ENCODE measurements at regions not wholly inside any gene's neighbourhood (a gene's known extent, or its start where the extent isn't known, plus 50 kb on each side); places are given as distances from the start of the nearest gene placed in this dataset.

DNA sequence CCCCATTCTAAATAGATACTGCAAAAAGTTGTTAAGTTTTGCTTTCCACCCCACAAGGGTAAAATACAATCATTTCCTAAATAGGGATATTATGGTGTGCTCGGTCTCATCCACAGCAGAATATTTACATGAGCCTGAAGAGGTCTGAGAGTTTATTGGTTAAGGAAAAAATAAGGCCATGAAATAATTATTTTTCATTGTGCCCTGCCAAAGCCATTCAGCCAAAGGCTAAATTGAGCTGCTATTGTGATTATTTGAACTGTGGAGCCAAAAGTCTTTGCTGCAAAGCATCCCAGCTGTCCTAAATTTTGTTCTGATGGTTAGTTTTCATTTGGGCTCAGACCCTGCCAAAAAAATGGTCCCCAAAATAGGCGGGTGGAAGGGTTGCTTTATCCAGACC, 298.7 kb upstream of the ESRRG start:
- TF ChIP-seq CHD1 (IDR thresholded peaks at IDR 0.05; ENCODE audit: low read depth, low read length) (no peak), RFX5 (IDR thresholded peaks at IDR 0.05; ENCODE audit: low read depth, low read length) (no peak), CEBPB (IDR thresholded peaks at IDR 0.05; ENCODE audit: low read depth, low read length) (no peak), FOS (IDR thresholded peaks at IDR 0.05; ENCODE audit: low read depth, low read length) (no peak), MAFK (IDR thresholded peaks at IDR 0.05; ENCODE audit: low read depth, low read length) (no peak), RCOR1 (IDR thresholded peaks at IDR 0.05; ENCODE audit: insufficient replicate concordance, low read length) (no peak), MXI1 (IDR thresholded peaks at IDR 0.05; ENCODE audit: borderline replicate concordance, low read depth, low read length) (no peak), MAZ (IDR thresholded peaks at IDR 0.05; ENCODE audit: borderline replicate concordance, low read depth, low read length) (no peak), SMC3 (IDR thresholded peaks at IDR 0.05; ENCODE audit: low read depth, low read length) (no peak), BHLHE40 (IDR thresholded peaks at IDR 0.05; ENCODE audit: low read depth, low read length) (no peak), POLR2A (IDR thresholded peaks at IDR 0.05; ENCODE audit: low read depth, low read length) (no peak), RAD21 (IDR thresholded peaks at IDR 0.05; ENCODE audit: low read length) (no peak), NFE2L2 (IDR thresholded peaks at IDR 0.05; ENCODE audit: low read depth, low read length) (no peak)
- TF ChIP-seq, protein P1, sequence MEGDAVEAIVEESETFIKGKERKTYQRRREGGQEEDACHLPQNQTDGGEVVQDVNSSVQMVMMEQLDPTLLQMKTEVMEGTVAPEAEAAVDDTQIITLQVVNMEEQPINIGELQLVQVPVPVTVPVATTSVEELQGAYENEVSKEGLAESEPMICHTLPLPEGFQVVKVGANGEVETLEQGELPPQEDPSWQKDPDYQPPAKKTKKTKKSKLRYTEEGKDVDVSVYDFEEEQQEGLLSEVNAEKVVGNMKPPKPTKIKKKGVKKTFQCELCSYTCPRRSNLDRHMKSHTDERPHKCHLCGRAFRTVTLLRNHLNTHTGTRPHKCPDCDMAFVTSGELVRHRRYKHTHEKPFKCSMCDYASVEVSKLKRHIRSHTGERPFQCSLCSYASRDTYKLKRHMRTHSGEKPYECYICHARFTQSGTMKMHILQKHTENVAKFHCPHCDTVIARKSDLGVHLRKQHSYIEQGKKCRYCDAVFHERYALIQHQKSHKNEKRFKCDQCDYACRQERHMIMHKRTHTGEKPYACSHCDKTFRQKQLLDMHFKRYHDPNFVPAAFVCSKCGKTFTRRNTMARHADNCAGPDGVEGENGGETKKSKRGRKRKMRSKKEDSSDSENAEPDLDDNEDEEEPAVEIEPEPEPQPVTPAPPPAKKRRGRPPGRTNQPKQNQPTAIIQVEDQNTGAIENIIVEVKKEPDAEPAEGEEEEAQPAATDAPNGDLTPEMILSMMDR (conservative IDR thresholded peaks at IDR 0.05; ENCODE audit: low read depth, low read length): no peak
- TF ChIP-seq, protein P2, sequence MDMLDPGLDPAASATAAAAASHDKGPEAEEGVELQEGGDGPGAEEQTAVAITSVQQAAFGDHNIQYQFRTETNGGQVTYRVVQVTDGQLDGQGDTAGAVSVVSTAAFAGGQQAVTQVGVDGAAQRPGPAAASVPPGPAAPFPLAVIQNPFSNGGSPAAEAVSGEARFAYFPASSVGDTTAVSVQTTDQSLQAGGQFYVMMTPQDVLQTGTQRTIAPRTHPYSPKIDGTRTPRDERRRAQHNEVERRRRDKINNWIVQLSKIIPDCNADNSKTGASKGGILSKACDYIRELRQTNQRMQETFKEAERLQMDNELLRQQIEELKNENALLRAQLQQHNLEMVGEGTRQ (IDR thresholded peaks at IDR 0.05; ENCODE audit: low read depth, low read length): no peak
- TF ChIP-seq, protein P3, sequence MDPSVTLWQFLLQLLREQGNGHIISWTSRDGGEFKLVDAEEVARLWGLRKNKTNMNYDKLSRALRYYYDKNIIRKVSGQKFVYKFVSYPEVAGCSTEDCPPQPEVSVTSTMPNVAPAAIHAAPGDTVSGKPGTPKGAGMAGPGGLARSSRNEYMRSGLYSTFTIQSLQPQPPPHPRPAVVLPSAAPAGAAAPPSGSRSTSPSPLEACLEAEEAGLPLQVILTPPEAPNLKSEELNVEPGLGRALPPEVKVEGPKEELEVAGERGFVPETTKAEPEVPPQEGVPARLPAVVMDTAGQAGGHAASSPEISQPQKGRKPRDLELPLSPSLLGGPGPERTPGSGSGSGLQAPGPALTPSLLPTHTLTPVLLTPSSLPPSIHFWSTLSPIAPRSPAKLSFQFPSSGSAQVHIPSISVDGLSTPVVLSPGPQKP (IDR thresholded peaks at IDR 0.05; ENCODE audit: borderline replicate concordance, low read depth, low read length): no peak
- H2AK9ac ChIP-seq (replicated peaks; ENCODE audit: low read depth, low read length, poor library complexity): no peak overlapping the region
- no peaks in the 10 kb centered on the region for H3K9me1 ChIP-seq (ENCODE audit: insufficient read depth, low read length)
- H3K9ac ChIP-seq (ENCODE audit: low read depth, low read length): no peak overlapping the region
- H2BK5ac ChIP-seq (ENCODE audit: low read depth, low read length, poor library complexity, severe bottlenecking): no peak overlapping the region
- H2BK20ac ChIP-seq (ENCODE audit: low read depth, low read length): no peak overlapping the region
- ChIA-PET CTCF (no interaction called here), POLR2A (ENCODE audit: unreplicated experiment) (no interaction called here)
- no peak overlapping the region for H4K91ac ChIP-seq (ENCODE audit: insufficient read depth, low read depth, low read length)
- H3K4me1 ChIP-seq (ENCODE audit: control insufficient read depth, insufficient read depth, low read length): no peaks in the 10 kb centered on the region
- no peak overlapping the region for H3K56ac ChIP-seq (ENCODE audit: extremely low read depth, insufficient read depth, low read length)
- H4K5ac ChIP-seq (ENCODE audit: low read depth, low read length): no peak overlapping the region
- no peak overlapping the region for H3K4ac ChIP-seq (ENCODE audit: low read depth, low read length)
- dilution Hi-C loops (cut with HindIII; ENCODE audit: low sequenced_read_pairs, unreplicated experiment): no loop called here
- H3K79me1 ChIP-seq (ENCODE audit: low read depth in 1 of 2, low read length in 2 of 2): no peaks in the 10 kb centered on the region
- intact Hi-C loops (cut with micrococcal nuclease): no loop called here
- no peak overlapping the region for H2BK120ac ChIP-seq (ENCODE audit: low read depth, low read length)
- H2AFZ ChIP-seq (replicated peaks; ENCODE audit: low read length, poor library complexity): no peak overlapping the region
- ATAC-seq (ENCODE audit: low read depth) (no peak), DNase-seq (no peak)
- no peaks in the 10 kb centered on the region for H3K36me3 ChIP-seq (ENCODE audit: control insufficient read depth, insufficient read depth, low read length)
- BruUV-seq (replicated peaks): no TSS peak
- H3K18ac ChIP-seq (ENCODE audit: low read depth, low read length): no peak overlapping the region
- no peak overlapping the region for H3K4me2 ChIP-seq (ENCODE audit: low read depth, low read length)
- no CpG with 5 or more reads among the region's 2 CpGs for WGBS, 2 experiments (ENCODE audit: extremely low coverage in 2 of 2, insufficient read length in 1 of 2)
- H2BK15ac ChIP-seq (ENCODE audit: low read depth, low read length): no peak overlapping the region
- H4K8ac ChIP-seq (ENCODE audit: low read depth in 2 of 2, low read length in 2 of 2): no peak overlapping the region
- H3K4me3 ChIP-seq (ENCODE audit: insufficient read depth, low read depth, low read length): no peak overlapping the region
- in situ Hi-C loops (cut with MboI; ENCODE audit: low sequenced_read_pairs): no loop called here
- no peak overlapping the region for H3K14ac ChIP-seq (replicated peaks; ENCODE audit: low read depth, low read length)
- no peak overlapping the region for H2AK5ac ChIP-seq (ENCODE audit: low read depth, low read length)
- no peak overlapping the region for H3K23ac ChIP-seq (ENCODE audit: low read depth, low read length)
- no peaks in the 10 kb centered on the region for H3K27me3 ChIP-seq (ENCODE audit: control insufficient read depth, insufficient read depth, low read length)
- H3K9me3 ChIP-seq (ENCODE audit: control insufficient read depth, insufficient read depth, low read length): no peaks in the 10 kb centered on the region
- no peak overlapping the region for H3K27ac ChIP-seq (ENCODE audit: insufficient read depth, low read length)
- no peaks in the 10 kb centered on the region for H4K20me1 ChIP-seq (ENCODE audit: insufficient read depth, low read length)

Measured in IMR-90 (cell line).